Duodenal mucosa (tissue), 2 donors: ENCODE measurements at regions not wholly inside any gene's neighbourhood (a gene's known extent, or its start where the extent isn't known, plus 50 kb on each side); places are given as distances from the start of the nearest gene placed in this dataset.
"Not testable (repeated sequence)": the region's sequence is repeated elsewhere in the genome, so short reads cannot be mapped to it uniquely, and the experiment has no call there.

ENCODE experiments used
- H3K27ac ChIP-seq: one replicate; pipeline ENCODE4 v1.7.0; 2013; ENCODE audit warnings: low read depth, low read length
- H3K27me3 ChIP-seq, 2 donors: one replicate each; pipeline ENCODE4 v1.7.0; 2013; ENCODE audit warnings: low read length in 2 of 2, control low read depth in 1 of 2; ENCODE audit not compliant: insufficient read depth in 2 of 2, control insufficient read depth in 1 of 2
- H3K36me3 ChIP-seq, 2 donors: one replicate each; pipeline ENCODE4 v1.7.0; 2013; ENCODE audit warnings: low read length in 2 of 2, control low read depth in 1 of 2; ENCODE audit not compliant: insufficient read depth in 2 of 2, control insufficient read depth in 1 of 2
- H3K4me1 ChIP-seq, 2 donors: one replicate each; pipeline ENCODE4 v1.7.0; 2013; ENCODE audit warnings: low read length in 2 of 2, control low read depth in 1 of 2; ENCODE audit not compliant: insufficient read depth in 2 of 2, control insufficient read depth in 1 of 2
- H3K4me3 ChIP-seq, 2 donors: one replicate each; pipeline ENCODE4 v1.7.0; 2013; ENCODE audit warnings: low read length in 2 of 2, low read depth in 1 of 2
- H3K9ac ChIP-seq, 2 donors: one replicate each; pipeline ENCODE4 v1.7.0; 2013; ENCODE audit warnings: low read length in 2 of 2, low read depth in 1 of 2
- H3K9me3 ChIP-seq, 2 donors: one replicate each; pipeline ENCODE4 v1.7.0; 2013; ENCODE audit warnings: low read length in 2 of 2, control low read depth in 1 of 2; ENCODE audit not compliant: control insufficient read depth in 1 of 2

GRCh38 chr4:24181005-24181404 lies 291.2 kb upstream of the PPARGC1A start:
- H3K4me3 ChIP-seq = no peak overlapping the region
- no peak overlapping the region for H3K9ac ChIP-seq
- H3K4me1 ChIP-seq = no peaks in the 10 kb centered on the region
- H3K27ac ChIP-seq = no peak overlapping the region
- H3K9me3 ChIP-seq = no peaks in the 10 kb centered on the region
- H3K27me3 ChIP-seq = no peaks in the 10 kb centered on the region
- no peaks in the 10 kb centered on the region for H3K36me3 ChIP-seq

GRCh38 chr4:24180586-24180985 lies 290.7 kb upstream of the PPARGC1A start:
- H3K36me3 ChIP-seq = no peaks in the 10 kb centered on the region
- H3K9ac ChIP-seq = no peak overlapping the region
- no peak overlapping the region for H3K4me3 ChIP-seq
- H3K9me3 ChIP-seq = no peaks in the 10 kb centered on the region
- H3K4me1 ChIP-seq = no peaks in the 10 kb centered on the region
- no peaks in the 10 kb centered on the region for H3K27me3 ChIP-seq
- H3K27ac ChIP-seq = no peak overlapping the region

GRCh38 chr4:24179201-24179840 lies 289.5 kb upstream of the PPARGC1A start:
- H3K27me3 ChIP-seq = no peaks in the 10 kb centered on the region
- no peak overlapping the region for H3K4me3 ChIP-seq
- H3K9me3 ChIP-seq = no peaks in the 10 kb centered on the region
- no peak overlapping the region for H3K27ac ChIP-seq
- H3K9ac ChIP-seq = no peak overlapping the region
- no peaks in the 10 kb centered on the region for H3K36me3 ChIP-seq
- no peaks in the 10 kb centered on the region for H3K4me1 ChIP-seq

GRCh38 chr4:24177443-24177842 lies 287.6 kb upstream of the PPARGC1A start:
- H3K27ac ChIP-seq, H3K4me3 ChIP-seq, H3K9ac ChIP-seq, H3K36me3 ChIP-seq, H3K4me1 ChIP-seq, H3K9me3 ChIP-seq, H3K27me3 ChIP-seq: not testable (repeated sequence)

GRCh38 chr4:24175707-24176106 lies 285.9 kb upstream of the PPARGC1A start:
- H3K36me3 ChIP-seq = no peaks in the 10 kb centered on the region
- H3K9me3 ChIP-seq = no peaks in the 10 kb centered on the region
- no peak overlapping the region for H3K9ac ChIP-seq
- no peak overlapping the region for H3K27ac ChIP-seq
- H3K27me3 ChIP-seq = no peaks in the 10 kb centered on the region
- H3K4me3 ChIP-seq = no peak overlapping the region
- no peaks in the 10 kb centered on the region for H3K4me1 ChIP-seq

GRCh38 chr4:24174602-24175001 lies 284.8 kb upstream of the PPARGC1A start:
- Histone ChIP-seq H3K27ac (no peak overlapping the region), H3K9me3 (no peaks in the 10 kb centered on the region), H3K36me3 (no peaks in the 10 kb centered on the region), H3K27me3 (no peaks in the 10 kb centered on the region), H3K9ac (no peak overlapping the region), H3K4me1 (no peaks in the 10 kb centered on the region), H3K4me3 (no peak overlapping the region)

GRCh38 chr4:24172406-24172805 lies 282.6 kb upstream of the PPARGC1A start:
- Histone ChIP-seq H3K4me1 (no peaks in the 10 kb centered on the region), H3K4me3 (no peak overlapping the region), H3K9me3 (no peaks in the 10 kb centered on the region), H3K27ac (no peak overlapping the region), H3K27me3 (no peaks in the 10 kb centered on the region), H3K9ac (no peak overlapping the region), H3K36me3 (no peaks in the 10 kb centered on the region)

- Histone ChIP-seq H3K9me3 (no peaks in the 10 kb centered on the region), H3K27ac (no peak overlapping the region), H3K27me3 (no peaks in the 10 kb centered on the region), H3K4me3 (no peak overlapping the region), H3K36me3 (no peaks in the 10 kb centered on the region), H3K4me1 (no peaks in the 10 kb centered on the region), H3K9ac (no peak overlapping the region)
These were observed 280.1 kb upstream of the PPARGC1A start for GRCh38 chr4:24169956-24170355.

- H3K36me3 ChIP-seq = no peaks in the 10 kb centered on the region
- no peaks in the 10 kb centered on the region for H3K9me3 ChIP-seq
- no peak overlapping the region for H3K9ac ChIP-seq
- no peak overlapping the region for H3K4me3 ChIP-seq
- H3K4me1 ChIP-seq = no peaks in the 10 kb centered on the region
- H3K27me3 ChIP-seq = no peaks in the 10 kb centered on the region
- H3K27ac ChIP-seq = no peak overlapping the region
These were observed 278.8 kb upstream of the PPARGC1A start for GRCh38 chr4:24168658-24169057.

GRCh38 chr4:24166501-24166900 lies 276.7 kb upstream of the PPARGC1A start:
- no peaks in the 10 kb centered on the region for H3K27me3 ChIP-seq
- H3K9ac ChIP-seq = no peak overlapping the region
- H3K27ac ChIP-seq = no peak overlapping the region
- no peaks in the 10 kb centered on the region for H3K36me3 ChIP-seq
- no peaks in the 10 kb centered on the region for H3K4me1 ChIP-seq
- no peaks in the 10 kb centered on the region for H3K9me3 ChIP-seq
- H3K4me3 ChIP-seq = no peak overlapping the region

- H3K4me1 ChIP-seq = no peaks in the 10 kb centered on the region
- H3K9me3 ChIP-seq = no peaks in the 10 kb centered on the region
- H3K27ac ChIP-seq = no peak overlapping the region
- no peak overlapping the region for H3K4me3 ChIP-seq
- no peaks in the 10 kb centered on the region for H3K36me3 ChIP-seq
- H3K9ac ChIP-seq = no peak overlapping the region
- no peaks in the 10 kb centered on the region for H3K27me3 ChIP-seq
These were observed 274.9 kb upstream of the PPARGC1A start for GRCh38 chr4:24164797-24165196.
